22Rv1 (cell line): ENCODE measurements at regions not wholly inside any gene's neighbourhood (a gene's known extent, or its start where the extent isn't known, plus 50 kb on each side); places are given as distances from the start of the nearest gene placed in this dataset.

Experiments used
- ZFX ChIP-seq: fragments of 450-650 bp; IDR thresholded peaks from 2 replicates; pipeline ENCODE4 v1.6.1; 2017; ENCODE audit warnings: antibody characterized with exemption, borderline replicate concordance
- TF ChIP-seq, protein P1 (sequence below): fragments of 450-650 bp; IDR thresholded peaks from 2 replicates; pipeline ENCODE4 v1.5.1; 2017; ENCODE audit warnings: mild to moderate bottlenecking

DNA sequence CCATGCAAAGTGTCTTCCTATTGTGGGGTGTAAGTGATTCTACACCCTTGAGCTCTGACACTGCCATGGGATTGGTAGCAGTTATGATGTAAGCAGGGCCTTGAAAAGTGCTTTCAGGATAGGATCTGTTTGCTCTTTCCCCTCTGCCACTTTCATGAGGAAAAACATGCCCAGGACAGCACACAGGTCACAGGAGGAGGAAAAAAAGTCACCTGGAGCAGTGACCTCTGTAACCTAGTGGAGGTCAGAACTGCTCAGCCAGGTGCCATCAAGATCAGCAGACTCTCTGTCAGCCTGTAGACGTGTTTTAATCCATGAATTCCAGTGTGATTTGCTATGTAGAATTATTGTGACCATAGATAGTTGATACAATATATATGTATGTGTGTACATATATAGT lies 92.7 kb upstream of the BMP2 start:
- TF ChIP-seq, protein P1, sequence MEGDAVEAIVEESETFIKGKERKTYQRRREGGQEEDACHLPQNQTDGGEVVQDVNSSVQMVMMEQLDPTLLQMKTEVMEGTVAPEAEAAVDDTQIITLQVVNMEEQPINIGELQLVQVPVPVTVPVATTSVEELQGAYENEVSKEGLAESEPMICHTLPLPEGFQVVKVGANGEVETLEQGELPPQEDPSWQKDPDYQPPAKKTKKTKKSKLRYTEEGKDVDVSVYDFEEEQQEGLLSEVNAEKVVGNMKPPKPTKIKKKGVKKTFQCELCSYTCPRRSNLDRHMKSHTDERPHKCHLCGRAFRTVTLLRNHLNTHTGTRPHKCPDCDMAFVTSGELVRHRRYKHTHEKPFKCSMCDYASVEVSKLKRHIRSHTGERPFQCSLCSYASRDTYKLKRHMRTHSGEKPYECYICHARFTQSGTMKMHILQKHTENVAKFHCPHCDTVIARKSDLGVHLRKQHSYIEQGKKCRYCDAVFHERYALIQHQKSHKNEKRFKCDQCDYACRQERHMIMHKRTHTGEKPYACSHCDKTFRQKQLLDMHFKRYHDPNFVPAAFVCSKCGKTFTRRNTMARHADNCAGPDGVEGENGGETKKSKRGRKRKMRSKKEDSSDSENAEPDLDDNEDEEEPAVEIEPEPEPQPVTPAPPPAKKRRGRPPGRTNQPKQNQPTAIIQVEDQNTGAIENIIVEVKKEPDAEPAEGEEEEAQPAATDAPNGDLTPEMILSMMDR: no peak
- no peak for TF ChIP-seq ZFX
